Heart left ventricle (tissue), 16 donors: ENCODE measurements at regions not wholly inside any gene's neighbourhood (a gene's known extent, or its start where the extent isn't known, plus 50 kb on each side); places are given as distances from the start of the nearest gene placed in this dataset.

ENCODE experiments used
- ATAC-seq, 4 donors: fragments of 200-7000 bp; cut with Tn5 transposase; one replicate each; pipeline ENCODE4 v1.9.1; 2020 to 2022; ENCODE audit warnings: moderate library complexity in 4 of 4, mild to moderate bottlenecking in 3 of 4, moderate number of reproducible peaks in 1 of 4
- DNase-seq, 5 donors: peaks; one replicate each; pipeline ENCODE4 v3.0.0-alpha.2; 2020
- H3K27ac ChIP-seq, 12 donors: fragments of 200-600 bp; sonication (generic) in 4 of 12; one replicate each; pipeline versions ENCODE4 v1.5.0 to v1.8.0; 2016 to 2022; ENCODE audit warnings: mild to moderate bottlenecking in 2 of 12
- H3K27me3 ChIP-seq, 9 donors: fragments of 200-600 bp; sonication (generic) in 2 of 9; one replicate each; pipeline versions ENCODE4 v1.5.1 to v1.8.0; 2016 to 2022; ENCODE audit warnings: mild to moderate bottlenecking in 3 of 9
- H3K36me3 ChIP-seq, 9 donors: fragments of 200-600 bp; sonication (generic) in 2 of 9; one replicate each; pipeline versions ENCODE4 v1.5.0 to v1.8.0; 2018 to 2022; ENCODE audit warnings: mild to moderate bottlenecking in 2 of 9
- H3K4me1 ChIP-seq, 12 donors: fragments of 200-600 bp; sonication (generic) in 4 of 12; one replicate each; pipeline versions ENCODE4 v1.5.0 to v1.8.0; 2016 to 2022; ENCODE audit warnings: mild to moderate bottlenecking in 3 of 12
- H3K4me3 ChIP-seq, 12 donors: fragments of 200-600 bp; sonication (generic) in 4 of 12; one replicate each; pipeline versions ENCODE4 v1.5.0 to v1.8.0; 2017 to 2022; ENCODE audit warnings: mild to moderate bottlenecking in 9 of 12, moderate library complexity in 4 of 12
- H3K9me3 ChIP-seq, 12 donors: fragments of 200-600 bp; sonication (generic) in 4 of 12; one replicate each; pipeline versions ENCODE4 v1.5.0 to v1.8.0; 2016 to 2022; ENCODE audit warnings: mild to moderate bottlenecking in 1 of 12
- CTCF ChIP-seq, 12 donors: fragments of 200-600 bp; sonication (generic) in 4 of 12; IDR thresholded peaks; one replicate each; pipeline versions ENCODE4 v1.5.0 to v1.8.0; 2018 to 2022; ENCODE audit warnings: antibody characterized with exemption in 12 of 12, mild to moderate bottlenecking in 5 of 12
- POLR2A ChIP-seq, 2 donors: fragments of 450-650 bp; IDR thresholded peaks; one replicate each; pipeline ENCODE4 v1.6.1; 2017; ENCODE audit warnings: antibody characterized with exemption in 2 of 2, mild to moderate bottlenecking in 2 of 2, moderate library complexity in 2 of 2
- WGBS, 4 donors: extraction: QIAGEN DNeasy Blood & Tissue Kit in 2 of 4; methylation state at CpG; one replicate each; pipeline versions ENCODE4 v1.1.5 to v1.1.7; 2013 to 2018; 5-methylcytosine and 5-hydroxymethylcytosine counted together
- intact Hi-C, 10 donors: fragments of 100-400 bp; cut with DNase I; formaldehyde crosslinking; loops; one replicate each; pipeline versions ENCODE4 v1.11.1 to v1.14.2; 2022
- donor health status: ischemic (EF 13 %, LVEDD 7.1; RV severe dilation, severe dysfunction).
- donor health status: healthy with polysubstance abuse.
- donor health status: DM: no; HTN: yes; CAD: no.
- donor health status: DM: no; HTN: no; CAD: no.
- donor health status: ischemic (EF 25% LVEDD 6.9; RV normal size, moderate dysfunction).
- donor health status: ischemic (EF 25% LVEDD 5.7; RV mildly dilated, moderate dysfunction).
- donor health status: healthy.
- donor health status: DM: yes; HTN: yes; CAD: no.
- donor health status: ischemic (EF 35%, LVEDD 5.7; RV mildly dilated, moderate dysfunction).
- donor health status: nonischemic (EF 11% LVEDD 7.7; RV severe dilation, severe dysfunction).
- donor health status: DM: yes; HTN: yes; CAD: no.
- donor health status: PGD.
- donor health status: ischemic (EF 29% LVEDD 5.4; RV normal size, mild dysfunction).
- donor health status: nonischemic (EF 23%, LVEDD 6.1; RV moderate dilation, normal function).

GRCh38 chr7:25894902-25895791 is 256.9 kb upstream of the NFE2L3 start:
- ATAC-seq (peak; percentile 54 to 87 (median 80)), DNase-seq (peak; percentile 49 to 84 (median 61))
- Histone ChIP-seq H3K36me3 (no peaks in the 10 kb centered on the region), H3K27ac (no peak overlapping the region), H3K9me3 (no peaks in the 10 kb centered on the region), H3K4me1 (peaks cover 0 to 18% (median 4%) of the 10 kb centered on the region in 12 donors), H3K27me3 (peaks cover 0 to 62% (median 10%) of the 10 kb centered on the region in 9 donors), H3K4me3 (peak overlapping the region in 10 of 12 donors; percentile 4 to 37 (median 18))
- 20 to 21% (median 21%) methylated on average over 30 of the region's 30 CpGs for WGBS, 4 donors
- intact Hi-C loops: loop anchor here in 9 of 10 donors (1.0 to 10.0 kb wide), 13 partner anchors 166 to 1270 kb away; partner anchors contain the start of genes HOXA9 (in 3 of the 9), CBX3 (in 2 of the 9), HNRNPA2B1 (in 2 of the 9) and HOXA3 (in 2 of the 9)
- TF ChIP-seq CTCF (IDR thresholded peaks at IDR 0.05) (peak; percentile 45 to 71 (median 63)), POLR2A (IDR thresholded peaks at IDR 0.05) (no peak)

- 30 to 54% (median 40%) methylated on average over 6 of the region's 6 CpGs for WGBS, 4 donors
Measured at GRCh38 chr7:25895792-25896171, 256.2 kb upstream of the NFE2L3 start.

GRCh38 chr7:25897261-25897782 is 254.7 kb upstream of the NFE2L3 start:
- peaks cover 0 to 18% (median 4%) of the 10 kb centered on the region in 12 donors for H3K4me1 ChIP-seq
- 73 to 81% (median 76%) methylated on average over 8 of the region's 8 CpGs for WGBS, 4 donors
- no peak overlapping the region for H3K27ac ChIP-seq
- no peak for DNase-seq
- H3K9me3 ChIP-seq: no peaks in the 10 kb centered on the region
- no peak for ATAC-seq
- peaks cover 0 to 54% (median 10%) of the 10 kb centered on the region in 9 donors for H3K27me3 ChIP-seq
- H3K36me3 ChIP-seq: no peaks in the 10 kb centered on the region
- no peak overlapping the region for H3K4me3 ChIP-seq
- intact Hi-C loops: loop anchor here in 6 of 10 donors (10.0 kb wide), 5 partner anchors 167 to 1267 kb away; partner anchors contain the start of genes HOXA9 (in 3 of the 6), CBX3 (in 2 of the 6), HNRNPA2B1 (in 2 of the 6) and HOXA3 (in 2 of the 6)
- no peak for TF ChIP-seq CTCF (IDR thresholded peaks at IDR 0.05)
- no peak for TF ChIP-seq POLR2A (IDR thresholded peaks at IDR 0.05)

More at GRCh38 chr7:25895792-25896171, 256.2 kb upstream of the NFE2L3 start:
- no peaks in the 10 kb centered on the region for H3K36me3 ChIP-seq
- TF ChIP-seq POLR2A (IDR thresholded peaks at IDR 0.05) (no peak), CTCF (IDR thresholded peaks at IDR 0.05) (no peak)
- H3K4me3 ChIP-seq: peak overlapping the region in 5 of 12 donors; percentile 9 to 37 (median 22)
- peaks cover 0 to 18% (median 4%) of the 10 kb centered on the region in 12 donors for H3K4me1 ChIP-seq
- DNase-seq (no peak), ATAC-seq (no peak)
- peaks cover 0 to 61% (median 10%) of the 10 kb centered on the region in 9 donors for H3K27me3 ChIP-seq
- no peaks in the 10 kb centered on the region for H3K9me3 ChIP-seq
- intact Hi-C loops: loop anchor here in 8 of 10 donors (1.0 to 10.0 kb wide), 8 partner anchors 165 to 1269 kb away; partner anchors contain the start of genes HOXA9 (in 3 of the 8), CBX3 (in 2 of the 8), HNRNPA2B1 (in 2 of the 8) and HOXA3 (in 2 of the 8)
- H3K27ac ChIP-seq: no peak overlapping the region

GRCh38 chr7:25900245-25900644 is 251.8 kb upstream of the NFE2L3 start:
- intact Hi-C loops: no loop called here
- H3K27ac ChIP-seq: no peak overlapping the region
- DNase-seq (no peak), ATAC-seq (no peak)
- no peak overlapping the region for H3K4me3 ChIP-seq
- 78 to 87% (median 84%) methylated on average over 3 of the region's 3 CpGs for WGBS, 4 donors
- TF ChIP-seq POLR2A (IDR thresholded peaks at IDR 0.05): no peak
- TF ChIP-seq CTCF (IDR thresholded peaks at IDR 0.05): no peak
- H3K36me3 ChIP-seq: no peaks in the 10 kb centered on the region
- no peaks in the 10 kb centered on the region for H3K9me3 ChIP-seq
- peaks cover 0 to 6% (median 0%) of the 10 kb centered on the region in 12 donors for H3K4me1 ChIP-seq
- peaks cover 0 to 47% (median 0%) of the 10 kb centered on the region in 9 donors for H3K27me3 ChIP-seq
